DMS53 treated with DMSO at 0.1 percent for 48 hours (cell line): ENCODE measurements at regions not wholly inside any gene's neighbourhood (a gene's known extent, or its start where the extent isn't known, plus 50 kb on each side); places are given as distances from the start of the nearest gene placed in this dataset.
"Not testable (repeated sequence)": the region's sequence is repeated elsewhere in the genome, so short reads cannot be mapped to it uniquely, and the experiment has no call there.

ENCODE experiments used
- DNase-seq: peaks from one replicate; lab custom pipeline; 2025; ENCODE audit not compliant: unreplicated experiment; lab: John Stamatoyannopoulos, UW

- no peak for DNase-seq
These were observed 151.0 kb downstream of the OSR1 start for GRCh38 chr2:19207452-19207851.

GRCh38 chr2:19205983-19206533 is 152.4 kb downstream of the OSR1 start:
- no peak for DNase-seq

GRCh38 chr2:19203866-19204265 is 154.6 kb downstream of the OSR1 start:
- DNase-seq, result no peak

GRCh38 chr2:19201911-19202462 is 156.4 kb downstream of the OSR1 start:
- no peak for DNase-seq

- DNase-seq, result no peak
These were observed 160.0 kb downstream of the OSR1 start for GRCh38 chr2:19198381-19198780.

GRCh38 chr2:19195661-19196060 is 162.8 kb downstream of the OSR1 start:
- no peak for DNase-seq

GRCh38 chr2:19189391-19189790 is 169.0 kb downstream of the OSR1 start:
- DNase-seq, result no peak

- DNase-seq, result no peak
These were observed 171.0 kb downstream of the OSR1 start for GRCh38 chr2:19187323-19188020.

- no peak for DNase-seq
These were observed 173.3 kb downstream of the OSR1 start for GRCh38 chr2:19185086-19185485.

GRCh38 chr2:19178175-19178574 is 180.2 kb downstream of the OSR1 start:
- no peak for DNase-seq

GRCh38 chr2:19176977-19177376 is 181.4 kb downstream of the OSR1 start:
- no peak for DNase-seq

GRCh38 chr2:19176172-19176852 is 182.1 kb downstream of the OSR1 start:
- no peak for DNase-seq

- DNase-seq, result no peak
These were observed 184.2 kb downstream of the OSR1 start for GRCh38 chr2:19174176-19174575.

- no peak for DNase-seq
These were observed 187.0 kb downstream of the OSR1 start for GRCh38 chr2:19171409-19171808.

GRCh38 chr2:19169134-19169768 is 189.2 kb downstream of the OSR1 start:
- no peak for DNase-seq

GRCh38 chr2:19164099-19164498 is 194.3 kb downstream of the OSR1 start:
- not testable (repeated sequence) for DNase-seq

GRCh38 chr2:19158896-19159295 is 199.5 kb downstream of the OSR1 start:
- DNase-seq, result no peak

- no peak for DNase-seq
These were observed 200.2 kb downstream of the OSR1 start for GRCh38 chr2:19158211-19158610.

GRCh38 chr2:19156646-19157045 is 201.8 kb downstream of the OSR1 start:
- DNase-seq, result no peak

GRCh38 chr2:19150726-19151125 is 207.7 kb downstream of the OSR1 start:
- no peak for DNase-seq

- DNase-seq, result no peak
These were observed 211.6 kb downstream of the OSR1 start for GRCh38 chr2:19146867-19147266.
